ENCODE measurements at regions not wholly inside any gene's neighbourhood (a gene's known extent, or its start where the extent isn't known, plus 50 kb on each side); places are given as distances from the start of the nearest gene placed in this dataset.

- TF ChIP-seq, protein P1, sequence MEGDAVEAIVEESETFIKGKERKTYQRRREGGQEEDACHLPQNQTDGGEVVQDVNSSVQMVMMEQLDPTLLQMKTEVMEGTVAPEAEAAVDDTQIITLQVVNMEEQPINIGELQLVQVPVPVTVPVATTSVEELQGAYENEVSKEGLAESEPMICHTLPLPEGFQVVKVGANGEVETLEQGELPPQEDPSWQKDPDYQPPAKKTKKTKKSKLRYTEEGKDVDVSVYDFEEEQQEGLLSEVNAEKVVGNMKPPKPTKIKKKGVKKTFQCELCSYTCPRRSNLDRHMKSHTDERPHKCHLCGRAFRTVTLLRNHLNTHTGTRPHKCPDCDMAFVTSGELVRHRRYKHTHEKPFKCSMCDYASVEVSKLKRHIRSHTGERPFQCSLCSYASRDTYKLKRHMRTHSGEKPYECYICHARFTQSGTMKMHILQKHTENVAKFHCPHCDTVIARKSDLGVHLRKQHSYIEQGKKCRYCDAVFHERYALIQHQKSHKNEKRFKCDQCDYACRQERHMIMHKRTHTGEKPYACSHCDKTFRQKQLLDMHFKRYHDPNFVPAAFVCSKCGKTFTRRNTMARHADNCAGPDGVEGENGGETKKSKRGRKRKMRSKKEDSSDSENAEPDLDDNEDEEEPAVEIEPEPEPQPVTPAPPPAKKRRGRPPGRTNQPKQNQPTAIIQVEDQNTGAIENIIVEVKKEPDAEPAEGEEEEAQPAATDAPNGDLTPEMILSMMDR (IDR thresholded peaks at IDR 0.05; ENCODE audit: insufficient read depth, low read length, poor library complexity, severe bottlenecking) = no peak
- no peak for TF ChIP-seq EZH2phosphoT487 (conservative IDR thresholded peaks at IDR 0.05; ENCODE audit: low read length)
Observed at GRCh38 chr2:58985541-58985940, 744.4 kb upstream of the FANCL start.
